ENCODE measurements at regions not wholly inside any gene's neighbourhood (a gene's known extent, or its start where the extent isn't known, plus 50 kb on each side); places are given as distances from the start of the nearest gene placed in this dataset.

GRCh38 chr3:84906065-84906464, 52.7 kb upstream of the CADM2 start:
- TF ChIP-seq SUZ12 (IDR thresholded peaks at IDR 0.05; ENCODE audit: extremely low read depth, insufficient read depth, insufficient read length) (no peak), ZNF274 (IDR thresholded peaks at IDR 0.05; ENCODE audit: low read depth, low read length) (no peak)
